Upper lobe of left lung (tissue), 6 donors: ENCODE measurements at regions not wholly inside any gene's neighbourhood (a gene's known extent, or its start where the extent isn't known, plus 50 kb on each side); places are given as distances from the start of the nearest gene placed in this dataset.

ENCODE experiments used
- ATAC-seq, 2 donors: fragments of 200-7000 bp; cut with Tn5 transposase; one replicate each; pipeline ENCODE4 v1.9.1; 2022; ENCODE audit warnings: mild to moderate bottlenecking in 2 of 2, moderate library complexity in 2 of 2; ENCODE audit not compliant: low FRiP score in 2 of 2
- DNase-seq, 2 donors: peaks; one replicate each; pipeline ENCODE4 v3.0.0-alpha.2; 2019 to 2020
- H3K27ac ChIP-seq, 4 donors: fragments of 200-600 bp; sonication (generic); one replicate each; pipeline ENCODE4 v1.5.1; 2016 to 2019
- H3K27me3 ChIP-seq, 4 donors: fragments of 200-600 bp; sonication (generic); one replicate each; pipeline ENCODE4 v1.5.1; 2017 to 2019
- H3K36me3 ChIP-seq, 4 donors: fragments of 200-600 bp; sonication (generic); one replicate each; pipeline ENCODE4 v1.5.1; 2016 to 2019
- H3K4me1 ChIP-seq, 4 donors: fragments of 200-600 bp; sonication (generic); one replicate each; pipeline ENCODE4 v1.5.1; 2018 to 2019
- H3K4me3 ChIP-seq, 4 donors: fragments of 200-600 bp; sonication (generic); one replicate each; pipeline ENCODE4 v1.5.1; 2017 to 2019; ENCODE audit warnings: mild to moderate bottlenecking in 2 of 4, moderate library complexity in 1 of 4
- H3K9me3 ChIP-seq, 4 donors: fragments of 200-600 bp; sonication (generic); one replicate each; pipeline ENCODE4 v1.5.1; 2018 to 2019
- EP300 ChIP-seq, 4 donors: sonication (generic); formaldehyde crosslinking; IDR thresholded peaks; one replicate each; pipeline ENCODE4 v1.5.1; 2017; ENCODE audit warnings: antibody characterized with exemption in 4 of 4, control low read depth in 2 of 4
- POLR2A ChIP-seq, 4 donors: fragments of 450-650 bp; IDR thresholded peaks; one replicate each; pipeline ENCODE4 v1.5.1; 2016 to 2017; ENCODE audit warnings: antibody characterized with exemption in 4 of 4, mild to moderate bottlenecking in 2 of 4
- POLR2AphosphoS5 ChIP-seq, 2 donors: sonication (generic); formaldehyde crosslinking; IDR thresholded peaks; one replicate each; pipeline ENCODE4 v1.5.1; 2017; ENCODE audit warnings: antibody characterized with exemption in 2 of 2
- WGBS, 2 donors: methylation state at CpG; one replicate each; pipeline ENCODE4 v1.1.5; 2017 to 2018; 5-methylcytosine and 5-hydroxymethylcytosine counted together
- TF ChIP-seq, protein P1 (sequence below), 6 experiments: fragments of 450-650 bp in 4 of 6; fragments of 200-600 bp in 2 of 6; sonication (generic) in 2 of 6; IDR thresholded peaks; one replicate each; pipeline ENCODE4 v1.5.1; 2016 to 2019; ENCODE audit warnings: antibody characterized with exemption in 6 of 6
- donor health status: DM: no; HTN: no; CAD: no; lungs with moderate emphysema.
- donor health status: DM: no; HTN: yes; CAD: no; lungs with severe emphysema.

DNA sequence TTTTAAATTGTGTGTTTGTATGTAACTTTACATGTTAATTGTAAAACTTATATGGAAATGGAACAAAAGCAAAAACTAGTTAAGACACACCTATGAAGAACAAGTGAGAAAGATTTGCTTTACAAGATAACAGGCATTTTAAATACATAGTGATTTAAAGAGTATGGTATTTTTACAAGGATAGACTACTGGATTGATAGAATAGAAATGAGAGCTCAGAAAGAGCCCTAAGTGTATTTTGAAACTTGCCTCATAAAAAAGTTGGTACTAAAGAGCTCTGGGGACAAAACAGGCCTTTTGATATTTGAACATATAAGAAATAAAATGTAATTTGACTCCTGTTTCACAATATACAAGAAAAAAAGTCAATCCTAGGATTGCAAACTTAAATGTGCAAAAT is 928.4 kb downstream of the REEP3 start:
- TF ChIP-seq POLR2AphosphoS5 (IDR thresholded peaks at IDR 0.05) = no peak
- no peak for TF ChIP-seq POLR2A (IDR thresholded peaks at IDR 0.05)
- TF ChIP-seq EP300 (IDR thresholded peaks at IDR 0.05) = no peak
- TF ChIP-seq, protein P1, sequence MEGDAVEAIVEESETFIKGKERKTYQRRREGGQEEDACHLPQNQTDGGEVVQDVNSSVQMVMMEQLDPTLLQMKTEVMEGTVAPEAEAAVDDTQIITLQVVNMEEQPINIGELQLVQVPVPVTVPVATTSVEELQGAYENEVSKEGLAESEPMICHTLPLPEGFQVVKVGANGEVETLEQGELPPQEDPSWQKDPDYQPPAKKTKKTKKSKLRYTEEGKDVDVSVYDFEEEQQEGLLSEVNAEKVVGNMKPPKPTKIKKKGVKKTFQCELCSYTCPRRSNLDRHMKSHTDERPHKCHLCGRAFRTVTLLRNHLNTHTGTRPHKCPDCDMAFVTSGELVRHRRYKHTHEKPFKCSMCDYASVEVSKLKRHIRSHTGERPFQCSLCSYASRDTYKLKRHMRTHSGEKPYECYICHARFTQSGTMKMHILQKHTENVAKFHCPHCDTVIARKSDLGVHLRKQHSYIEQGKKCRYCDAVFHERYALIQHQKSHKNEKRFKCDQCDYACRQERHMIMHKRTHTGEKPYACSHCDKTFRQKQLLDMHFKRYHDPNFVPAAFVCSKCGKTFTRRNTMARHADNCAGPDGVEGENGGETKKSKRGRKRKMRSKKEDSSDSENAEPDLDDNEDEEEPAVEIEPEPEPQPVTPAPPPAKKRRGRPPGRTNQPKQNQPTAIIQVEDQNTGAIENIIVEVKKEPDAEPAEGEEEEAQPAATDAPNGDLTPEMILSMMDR (IDR thresholded peaks at IDR 0.05) = no peak

DNA sequence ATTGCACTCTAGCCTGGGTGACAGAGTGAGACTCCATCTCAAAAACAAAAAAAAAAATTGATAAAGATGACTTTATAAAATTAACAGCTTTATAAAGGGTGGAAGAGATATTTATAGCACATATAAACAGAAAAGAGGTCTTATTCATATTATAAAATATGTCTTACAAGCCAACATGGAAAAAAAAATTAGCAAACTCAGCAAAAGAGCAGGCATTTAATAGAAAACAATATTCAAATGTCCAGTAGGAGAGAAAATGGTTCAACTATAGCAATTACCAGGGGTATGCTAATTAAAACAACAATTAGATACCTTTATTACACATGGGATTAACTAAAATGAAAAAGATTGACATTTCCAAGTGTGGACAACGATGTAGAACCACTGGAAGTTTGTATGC is 929.1 kb downstream of the REEP3 start:
- Histone ChIP-seq H3K27me3 (no peaks in the 10 kb centered on the region), H3K27ac (no peak overlapping the region), H3K36me3 (no peaks in the 10 kb centered on the region), H3K9me3 (no peaks in the 10 kb centered on the region), H3K4me3 (no peak overlapping the region), H3K4me1 (no peaks in the 10 kb centered on the region)
- ATAC-seq = no peak
- no peak for DNase-seq
- WGBS, 2 donors = 71 to 84% methylated on average over 1 of the region's 1 CpG
- no peak for TF ChIP-seq POLR2A (IDR thresholded peaks at IDR 0.05)
- TF ChIP-seq POLR2AphosphoS5 (IDR thresholded peaks at IDR 0.05) = no peak

More for the DNA sequence above, 928.4 kb downstream of the REEP3 start:
- no peaks in the 10 kb centered on the region for H3K27me3 ChIP-seq
- H3K9me3 ChIP-seq = no peaks in the 10 kb centered on the region
- no peak overlapping the region for H3K4me3 ChIP-seq
- no peak for DNase-seq
- H3K27ac ChIP-seq = no peak overlapping the region
- no peaks in the 10 kb centered on the region for H3K4me1 ChIP-seq
- no peak for ATAC-seq
- H3K36me3 ChIP-seq = no peaks in the 10 kb centered on the region

DNA sequence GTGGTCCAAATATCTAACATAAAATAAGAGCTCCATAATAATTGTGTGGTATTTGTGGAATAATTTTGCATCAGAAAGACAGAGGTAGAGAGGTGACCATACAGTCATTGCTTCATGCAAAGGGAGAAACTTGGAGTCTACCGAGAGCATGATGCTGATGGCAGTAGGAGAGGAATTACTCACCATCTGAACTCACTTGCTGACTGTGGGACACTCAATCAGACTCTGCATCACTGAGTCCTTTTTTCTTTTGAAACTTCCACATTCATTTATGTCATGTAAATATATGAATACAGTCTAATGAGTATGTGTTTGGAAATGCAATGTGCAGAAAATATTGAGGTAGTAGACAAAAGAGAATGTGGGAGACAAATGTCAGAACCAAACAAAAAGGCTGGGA is 933.8 kb downstream of the REEP3 start:
- H3K9me3 ChIP-seq = no peaks in the 10 kb centered on the region
- no peaks in the 10 kb centered on the region for H3K27me3 ChIP-seq
- no peak for ATAC-seq
- no peak overlapping the region for H3K27ac ChIP-seq
- no peak for DNase-seq
- H3K4me3 ChIP-seq = no peak overlapping the region
- H3K4me1 ChIP-seq = no peaks in the 10 kb centered on the region
- TF ChIP-seq, protein P1 (IDR thresholded peaks at IDR 0.05) = no peak
- TF ChIP-seq POLR2A (IDR thresholded peaks at IDR 0.05) (no peak), POLR2AphosphoS5 (IDR thresholded peaks at IDR 0.05) (no peak), EP300 (IDR thresholded peaks at IDR 0.05) (no peak)
- no peaks in the 10 kb centered on the region for H3K36me3 ChIP-seq
- WGBS, 2 donors = 92 to 93% methylated on average over 1 of the region's 1 CpG

DNA sequence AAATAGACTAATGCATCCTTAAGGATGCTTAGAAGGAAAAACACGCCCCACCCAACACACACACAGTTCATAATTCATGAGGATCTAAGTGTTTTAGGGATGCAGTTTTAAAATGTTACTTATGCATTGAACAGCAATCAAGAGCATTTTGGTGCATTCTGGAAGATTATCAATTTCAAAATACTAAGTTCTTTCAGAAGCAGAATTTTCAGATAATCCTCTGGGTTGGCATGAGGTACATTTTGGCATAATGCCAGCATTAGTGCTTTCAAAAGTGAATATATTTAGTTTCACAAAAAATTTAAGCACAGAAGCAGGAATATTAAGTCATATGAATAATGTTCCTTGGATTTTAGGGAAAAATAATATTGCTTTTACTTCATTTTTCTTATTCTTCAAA is 937.1 kb downstream of the REEP3 start:
- no peaks in the 10 kb centered on the region for H3K27me3 ChIP-seq
- ATAC-seq = no peak
- DNase-seq = no peak
- 83 to 92% methylated on average over 1 of the region's 1 CpG for WGBS, 2 donors
- no peak overlapping the region for H3K4me3 ChIP-seq
- H3K9me3 ChIP-seq = no peaks in the 10 kb centered on the region
- TF ChIP-seq, protein P1 (IDR thresholded peaks at IDR 0.05) = no peak
- no peak for TF ChIP-seq EP300 (IDR thresholded peaks at IDR 0.05)
- TF ChIP-seq POLR2A (IDR thresholded peaks at IDR 0.05) = no peak
- no peak for TF ChIP-seq POLR2AphosphoS5 (IDR thresholded peaks at IDR 0.05)
- no peak overlapping the region for H3K27ac ChIP-seq
- H3K4me1 ChIP-seq = no peaks in the 10 kb centered on the region
- no peaks in the 10 kb centered on the region for H3K36me3 ChIP-seq

DNA sequence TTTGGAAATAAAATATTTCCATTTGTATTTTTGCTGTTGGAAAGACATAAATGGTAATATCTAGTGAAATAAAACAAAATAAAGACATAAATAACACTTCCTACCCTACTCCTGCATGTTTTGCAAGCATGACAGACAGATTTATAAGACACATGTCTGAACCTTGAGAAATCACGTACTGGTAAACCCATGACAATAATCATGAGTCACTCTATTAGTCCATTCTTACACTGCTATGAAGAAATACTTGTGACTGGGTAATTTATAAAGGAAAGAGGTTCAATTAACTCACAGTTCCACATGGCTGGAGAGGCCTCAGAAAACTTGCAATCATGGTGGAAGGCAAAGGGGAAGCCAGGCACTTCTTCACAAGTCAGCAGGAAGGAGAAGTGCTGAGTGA is 942.2 kb downstream of the REEP3 start:
- Histone ChIP-seq H3K4me1 (no peaks in the 10 kb centered on the region), H3K9me3 (peaks cover 0 to 10% (median 3%) of the 10 kb centered on the region in 4 donors), H3K4me3 (no peak overlapping the region), H3K27me3 (no peaks in the 10 kb centered on the region), H3K36me3 (no peaks in the 10 kb centered on the region), H3K27ac (no peak overlapping the region)
- WGBS, 2 donors = 75 to 82% methylated on average over 1 of the region's 1 CpG
- TF ChIP-seq POLR2A (IDR thresholded peaks at IDR 0.05) = no peak
- no peak for TF ChIP-seq POLR2AphosphoS5 (IDR thresholded peaks at IDR 0.05)
- TF ChIP-seq, protein P1 (IDR thresholded peaks at IDR 0.05) = no peak
- no peak for TF ChIP-seq EP300 (IDR thresholded peaks at IDR 0.05)
- DNase-seq = no peak
- no peak for ATAC-seq
